Activated CD8-positive, alpha-beta memory T cell treated with anti-CD3 and anti-CD28 coated beads for 48 hours (primary cell): ENCODE measurements at regions not wholly inside any gene's neighbourhood (a gene's known extent, or its start where the extent isn't known, plus 50 kb on each side); places are given as distances from the start of the nearest gene placed in this dataset.

Source experiments
- DNase-seq, 3 experiments: peaks; one replicate each; pipeline ENCODE4 v3.0.0-alpha.2; 2020; ENCODE audit warnings: low read depth in 2 of 3, low spot score in 2 of 3

GRCh38 chr4:14294611-14295010, 667.1 kb upstream of the BOD1L1 start:
- no peak for DNase-seq

GRCh38 chr4:14299166-14299565, 671.6 kb upstream of the BOD1L1 start:
- DNase-seq, result no peak

GRCh38 chr4:14302021-14302420, 674.5 kb upstream of the BOD1L1 start:
- no peak for DNase-seq

GRCh38 chr4:14303856-14304255, 676.3 kb upstream of the BOD1L1 start:
- no peak for DNase-seq

- DNase-seq, result no peak
Measured at GRCh38 chr4:14308229-14308651, 680.7 kb upstream of the BOD1L1 start.

- DNase-seq, result no peak
Measured at GRCh38 chr4:14309431-14309830, 681.9 kb upstream of the BOD1L1 start.

- DNase-seq, result no peak
Measured at GRCh38 chr4:14313757-14314156, 686.2 kb upstream of the BOD1L1 start.

- DNase-seq, result no peak
Measured at GRCh38 chr4:14315129-14315528, 687.2 kb upstream of the CPEB2 start.

GRCh38 chr4:14317351-14317750, 684.9 kb upstream of the CPEB2 start:
- no peak for DNase-seq

GRCh38 chr4:14318671-14319070, 683.6 kb upstream of the CPEB2 start:
- DNase-seq, result no peak

- no peak for DNase-seq
Measured at GRCh38 chr4:14321723-14322122, 680.6 kb upstream of the CPEB2 start.

GRCh38 chr4:14323191-14323590, 679.1 kb upstream of the CPEB2 start:
- DNase-seq, result no peak

- DNase-seq, result no peak
Measured at GRCh38 chr4:14329228-14329627, 673.1 kb upstream of the CPEB2 start.

GRCh38 chr4:14333616-14334015, 668.7 kb upstream of the CPEB2 start:
- DNase-seq, result no peak

GRCh38 chr4:14334166-14334565, 668.1 kb upstream of the CPEB2 start:
- DNase-seq, result no peak

- DNase-seq, result no peak
Measured at GRCh38 chr4:14335872-14336271, 666.4 kb upstream of the CPEB2 start.

- DNase-seq, result no peak
Measured at GRCh38 chr4:14336656-14337055, 665.6 kb upstream of the CPEB2 start.

GRCh38 chr4:14337892-14338584, 664.2 kb upstream of the CPEB2 start:
- DNase-seq, result no peak

GRCh38 chr4:14338585-14339265, 663.6 kb upstream of the CPEB2 start:
- DNase-seq, result no peak

GRCh38 chr4:14339715-14340114, 662.6 kb upstream of the CPEB2 start:
- DNase-seq, result no peak

GRCh38 chr4:14340321-14340720, 662.0 kb upstream of the CPEB2 start:
- DNase-seq, result no peak

- no peak for DNase-seq
Measured at GRCh38 chr4:14343961-14344360, 658.3 kb upstream of the CPEB2 start.

- no peak for DNase-seq
Measured at GRCh38 chr4:14345356-14345775, 656.9 kb upstream of the CPEB2 start.
